Ectodermal cell (in vitro differentiated cells): ENCODE measurements at regions not wholly inside any gene's neighbourhood (a gene's known extent, or its start where the extent isn't known, plus 50 kb on each side); places are given as distances from the start of the nearest gene placed in this dataset.

Source experiments
- H3K27ac ChIP-seq: 2 replicates; pipeline ENCODE4 v1.7.0; 2013; ENCODE audit warnings: mild to moderate bottlenecking, low read depth, low read length; ENCODE audit not compliant: insufficient read depth, poor library complexity, severe bottlenecking
- H3K27me3 ChIP-seq: 2 replicates; pipeline ENCODE4 v1.7.0; 2013; ENCODE audit warnings: mild to moderate bottlenecking, low read length; ENCODE audit not compliant: insufficient read depth, control insufficient read depth, poor library complexity, severe bottlenecking
- H3K36me3 ChIP-seq: one replicate; pipeline ENCODE4 v1.7.0; 2013; ENCODE audit warnings: low read length; ENCODE audit not compliant: control insufficient read depth, insufficient read depth
- H3K4me1 ChIP-seq: one replicate; pipeline ENCODE4 v1.7.0; 2013; ENCODE audit warnings: low read length; ENCODE audit not compliant: control insufficient read depth, insufficient read depth
- H3K4me3 ChIP-seq: 2 replicates; pipeline ENCODE4 v1.7.0; 2013; ENCODE audit warnings: low read depth, low read length, control low read depth; ENCODE audit not compliant: insufficient read depth
- H3K9me3 ChIP-seq: 2 replicates; pipeline ENCODE4 v1.7.0; 2013; ENCODE audit warnings: mild to moderate bottlenecking, low read length, moderate library complexity; ENCODE audit not compliant: control insufficient read depth
- WGBS, 2 experiments: methylation state at CpG; one replicate each; pipeline ENCODE4 v1.1.7; 2013; ENCODE audit warnings: missing lambda C conversion rate in 2 of 2; 5-methylcytosine and 5-hydroxymethylcytosine counted together

GRCh38 chr4:189409158-189409557 lies 531.5 kb upstream of the FRG1 start:
- WGBS, 2 experiments: 95 to 97% methylated on average over 5 of the region's 6 CpGs
- H3K4me1 ChIP-seq: no peaks in the 10 kb centered on the region
- no peaks in the 10 kb centered on the region for H3K9me3 ChIP-seq
- no peaks in the 10 kb centered on the region for H3K27me3 ChIP-seq
- H3K27ac ChIP-seq: no peak overlapping the region
- no peaks in the 10 kb centered on the region for H3K36me3 ChIP-seq
- H3K4me3 ChIP-seq: no peak overlapping the region

GRCh38 chr4:189414021-189414420 lies 526.7 kb upstream of the FRG1 start:
- no peak overlapping the region for H3K27ac ChIP-seq
- H3K4me1 ChIP-seq: no peaks in the 10 kb centered on the region
- H3K27me3 ChIP-seq: no peaks in the 10 kb centered on the region
- H3K9me3 ChIP-seq: no peaks in the 10 kb centered on the region
- H3K4me3 ChIP-seq: no peak overlapping the region
- no peaks in the 10 kb centered on the region for H3K36me3 ChIP-seq
- 78 to 82% methylated on average over 4 of the region's 4 CpGs for WGBS, 2 experiments

- no peak overlapping the region for H3K27ac ChIP-seq
- H3K4me1 ChIP-seq: no peaks in the 10 kb centered on the region
- no peaks in the 10 kb centered on the region for H3K9me3 ChIP-seq
- H3K4me3 ChIP-seq: no peak overlapping the region
- H3K36me3 ChIP-seq: no peaks in the 10 kb centered on the region
- 92 to 96% methylated on average over 10 of the region's 10 CpGs for WGBS, 2 experiments
- H3K27me3 ChIP-seq: no peaks in the 10 kb centered on the region
Observed at GRCh38 chr4:189420572-189420971, 520.1 kb upstream of the FRG1 start.

GRCh38 chr4:189436207-189436606 lies 504.5 kb upstream of the FRG1 start:
- WGBS, 2 experiments: 82 to 84% methylated on average over 3 of the region's 3 CpGs
- H3K27me3 ChIP-seq: no peaks in the 10 kb centered on the region
- H3K36me3 ChIP-seq: no peaks in the 10 kb centered on the region
- no peaks in the 10 kb centered on the region for H3K4me1 ChIP-seq
- no peak overlapping the region for H3K4me3 ChIP-seq
- no peaks in the 10 kb centered on the region for H3K9me3 ChIP-seq
- no peak overlapping the region for H3K27ac ChIP-seq

- no peaks in the 10 kb centered on the region for H3K4me1 ChIP-seq
- no peak overlapping the region for H3K4me3 ChIP-seq
- 90 to 100% methylated on average over 3 to 4 of the region's 4 CpGs for WGBS, 2 experiments
- H3K9me3 ChIP-seq: no peaks in the 10 kb centered on the region
- H3K27ac ChIP-seq: no peak overlapping the region
- no peaks in the 10 kb centered on the region for H3K27me3 ChIP-seq
- H3K36me3 ChIP-seq: no peaks in the 10 kb centered on the region
Observed at GRCh38 chr4:189440716-189441115, 500.0 kb upstream of the FRG1 start.

- WGBS, 2 experiments: 92 to 97% methylated on average over 5 to 6 of the region's 6 CpGs
- Histone ChIP-seq H3K27me3 (no peaks in the 10 kb centered on the region), H3K4me3 (no peak overlapping the region), H3K36me3 (no peaks in the 10 kb centered on the region), H3K9me3 (no peaks in the 10 kb centered on the region), H3K27ac (no peak overlapping the region), H3K4me1 (no peaks in the 10 kb centered on the region)
Observed at GRCh38 chr4:189443341-189443740, 497.3 kb upstream of the FRG1 start.

- H3K9me3 ChIP-seq: no peaks in the 10 kb centered on the region
- H3K36me3 ChIP-seq: no peaks in the 10 kb centered on the region
- no peak overlapping the region for H3K4me3 ChIP-seq
- H3K27ac ChIP-seq: no peak overlapping the region
- H3K27me3 ChIP-seq: no peaks in the 10 kb centered on the region
- no peaks in the 10 kb centered on the region for H3K4me1 ChIP-seq
Observed at GRCh38 chr4:189445613-189446012, 495.1 kb upstream of the FRG1 start.

- Histone ChIP-seq H3K4me1 (no peaks in the 10 kb centered on the region), H3K9me3 (no peaks in the 10 kb centered on the region), H3K4me3 (no peak overlapping the region), H3K27ac (no peak overlapping the region), H3K36me3 (no peaks in the 10 kb centered on the region), H3K27me3 (no peaks in the 10 kb centered on the region)
- WGBS, 2 experiments: 91 to 96% methylated on average over 12 of the region's 12 CpGs
Observed at GRCh38 chr4:189463734-189464133, 476.9 kb upstream of the FRG1 start.

GRCh38 chr4:189494407-189494806 lies 446.3 kb upstream of the FRG1 start:
- Histone ChIP-seq H3K4me1 (no peaks in the 10 kb centered on the region), H3K27me3 (no peaks in the 10 kb centered on the region), H3K9me3 (no peaks in the 10 kb centered on the region), H3K36me3 (no peaks in the 10 kb centered on the region), H3K4me3 (no peak overlapping the region), H3K27ac (no peak overlapping the region)
- 88 to 92% methylated on average over 2 of the region's 2 CpGs for WGBS, 2 experiments

- no peaks in the 10 kb centered on the region for H3K27me3 ChIP-seq
- no peak overlapping the region for H3K27ac ChIP-seq
- 91 to 96% methylated on average over 6 of the region's 6 CpGs for WGBS, 2 experiments
- no peak overlapping the region for H3K4me3 ChIP-seq
- no peaks in the 10 kb centered on the region for H3K9me3 ChIP-seq
- no peaks in the 10 kb centered on the region for H3K4me1 ChIP-seq
- H3K36me3 ChIP-seq: no peaks in the 10 kb centered on the region
Observed at GRCh38 chr4:189497516-189497915, 443.2 kb upstream of the FRG1 start.

- H3K9me3 ChIP-seq: no peaks in the 10 kb centered on the region
- no peaks in the 10 kb centered on the region for H3K27me3 ChIP-seq
- no peaks in the 10 kb centered on the region for H3K4me1 ChIP-seq
- H3K27ac ChIP-seq: no peak overlapping the region
- no peak overlapping the region for H3K4me3 ChIP-seq
- WGBS, 2 experiments: 94 to 95% methylated on average over 10 of the region's 10 CpGs
- no peaks in the 10 kb centered on the region for H3K36me3 ChIP-seq
Observed at GRCh38 chr4:189497996-189498395, 442.7 kb upstream of the FRG1 start.
